CD4-positive, alpha-beta memory T cell (primary cell): ENCODE measurements at regions not wholly inside any gene's neighbourhood (a gene's known extent, or its start where the extent isn't known, plus 50 kb on each side); places are given as distances from the start of the nearest gene placed in this dataset.
A peak's percentile ranks its signal among the peaks of the same experiment; 100 is the strongest.

Experiments
- CTCF ChIA-PET: fragments of 350-600 bp; sonication (Branson Sonifier 250); formaldehyde crosslinking; loops from one replicate; lab custom pipeline; 2021; ENCODE audit warnings: inconsistent platforms; ENCODE audit not compliant: partially characterized antibody; lab: Charles Lee
- POLR2A ChIA-PET: fragments of 350-600 bp; sonication (Branson Sonifier 250); formaldehyde crosslinking; loops from one replicate; lab custom pipeline; 2021; ENCODE audit not compliant: partially characterized antibody; lab: Charles Lee
- DNase-seq, 5 donors: peaks; one replicate each; pipeline versions ENCODE4 v3.0.0 to v3.0.0-alpha.2; 2020 to 2022; ENCODE audit warnings: mixed read lengths in 1 of 5
- H3K27ac ChIP-seq: one replicate; pipeline ENCODE4 v1.7.0; 2013; ENCODE audit warnings: low read depth, low read length
- H3K27me3 ChIP-seq: 2 replicates; pipeline ENCODE4 v1.7.0; 2013; ENCODE audit warnings: mild to moderate bottlenecking, low read length, moderate library complexity; ENCODE audit not compliant: insufficient read depth
- H3K36me3 ChIP-seq: 2 replicates; pipeline ENCODE4 v1.7.0; 2013; ENCODE audit warnings: mild to moderate bottlenecking, low read length, moderate library complexity; ENCODE audit not compliant: insufficient read depth
- H3K4me1 ChIP-seq: 2 replicates; pipeline ENCODE4 v1.7.0; 2013; ENCODE audit warnings: mild to moderate bottlenecking, low read length, moderate library complexity; ENCODE audit not compliant: insufficient read depth
- H3K4me3 ChIP-seq, 2 donors: one replicate each; pipeline ENCODE4 v1.7.0; 2013; ENCODE audit warnings: low read length in 2 of 2, mild to moderate bottlenecking in 1 of 2
- H3K9me3 ChIP-seq, 2 donors: one replicate each; pipeline ENCODE4 v1.7.0; 2013; ENCODE audit warnings: low read length in 2 of 2, control low read depth in 1 of 2; ENCODE audit not compliant: control insufficient read depth in 1 of 2
- H3K27ac Mint-ChIP-seq, 7 donors: one replicate each; pipeline ENCODE4 v1.8.0; 2020 to 2021; ENCODE audit warnings: mixed read lengths in 7 of 7, mild to moderate bottlenecking in 6 of 7, inconsistent platforms in 3 of 7, moderate library complexity in 3 of 7
- H3K27me3 Mint-ChIP-seq, 2 donors: one replicate each; pipeline ENCODE4 v1.8.0; 2020 to 2021; ENCODE audit warnings: mixed read lengths in 2 of 2
- H3K36me3 Mint-ChIP-seq, 2 donors: one replicate each; pipeline ENCODE4 v1.8.0; 2020 to 2021; ENCODE audit warnings: mixed read lengths in 2 of 2, inconsistent platforms in 1 of 2, mild to moderate bottlenecking in 1 of 2
- H3K4me1 Mint-ChIP-seq, 4 donors: one replicate each; pipeline ENCODE4 v1.8.0; 2020 to 2021; ENCODE audit warnings: mixed read lengths in 4 of 4, mild to moderate bottlenecking in 1 of 4
- H3K4me3 Mint-ChIP-seq, 8 donors: one replicate each; pipeline ENCODE4 v1.8.0; 2020 to 2021; ENCODE audit warnings: mixed read lengths in 8 of 8, mild to moderate bottlenecking in 7 of 8, moderate library complexity in 6 of 8, inconsistent platforms in 3 of 8
- H3K9me3 Mint-ChIP-seq, 8 donors: one replicate each; pipeline ENCODE4 v1.8.0; 2020 to 2021; ENCODE audit warnings: mixed read lengths in 8 of 8, mild to moderate bottlenecking in 5 of 8, inconsistent platforms in 3 of 8, moderate library complexity in 1 of 8
- intact Hi-C: fragments of 100-400 bp; cut with micrococcal nuclease; formaldehyde crosslinking; loops from one replicate; pipeline ENCODE4 v1.15.1; 2023

DNA sequence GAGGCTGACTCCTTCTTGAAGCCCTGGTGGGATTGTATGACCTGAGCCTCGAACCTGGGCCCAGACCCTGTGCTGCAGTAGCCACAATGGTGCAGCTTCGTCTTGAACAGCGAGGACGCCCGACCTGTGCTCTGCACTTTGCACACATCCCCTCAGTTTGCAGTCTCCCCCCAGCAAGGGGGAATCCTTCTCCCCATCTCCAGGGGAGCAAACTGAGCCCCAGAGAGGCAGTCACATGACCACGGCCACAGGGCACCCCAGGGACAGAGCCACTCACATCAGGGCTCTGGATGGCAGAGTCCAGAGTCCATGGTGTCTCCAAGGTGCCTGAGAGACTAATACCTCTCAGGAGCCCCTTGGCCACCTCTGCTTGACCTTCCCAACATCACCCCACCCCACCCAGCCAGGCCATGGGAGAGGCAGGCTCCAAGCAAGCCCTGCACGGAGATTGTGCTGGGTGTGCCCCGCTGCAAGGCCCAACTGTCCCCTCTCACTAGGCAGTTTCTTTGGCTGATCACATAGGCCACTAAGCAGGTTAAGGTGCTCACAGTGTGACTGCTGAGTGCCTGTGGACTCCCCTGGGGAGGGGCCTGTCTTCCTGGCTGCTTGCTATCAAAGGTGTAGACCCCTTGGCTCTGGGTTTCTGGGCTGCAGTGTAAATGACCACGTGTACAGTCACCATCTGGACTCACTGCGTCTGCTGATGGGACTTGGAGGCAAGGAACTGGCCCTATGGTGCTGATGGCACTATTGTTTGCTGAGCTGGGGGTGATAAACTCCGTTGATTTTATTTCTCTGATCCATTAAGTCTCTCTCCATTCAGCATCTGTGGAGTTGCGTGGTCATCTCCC, 398.1 kb downstream of the MATN1 start:
- CTCF ChIA-PET = no interaction called here
- Histone ChIP-seq H3K4me1 (no peaks in the 10 kb centered on the region), H3K36me3 (no peaks in the 10 kb centered on the region), H3K27ac (no peak overlapping the region), H3K27me3 (no peaks in the 10 kb centered on the region), H3K9me3 (no peaks in the 10 kb centered on the region), H3K4me3 (no peak overlapping the region)
- peaks cover 15 to 16% of the 10 kb centered on the region in 2 donors for H3K27me3 Mint-ChIP-seq
- H3K27ac Mint-ChIP-seq = no peak overlapping the region
- no peak for DNase-seq
- POLR2A ChIA-PET = no interaction called here
- H3K4me1 Mint-ChIP-seq = no peaks in the 10 kb centered on the region
- H3K9me3 Mint-ChIP-seq = peaks cover 0 to 2% (median 0%) of the 10 kb centered on the region in 8 donors
- H3K4me3 Mint-ChIP-seq = no peak overlapping the region
- no peaks in the 10 kb centered on the region for H3K36me3 Mint-ChIP-seq
- intact Hi-C loops = no loop called here

DNA sequence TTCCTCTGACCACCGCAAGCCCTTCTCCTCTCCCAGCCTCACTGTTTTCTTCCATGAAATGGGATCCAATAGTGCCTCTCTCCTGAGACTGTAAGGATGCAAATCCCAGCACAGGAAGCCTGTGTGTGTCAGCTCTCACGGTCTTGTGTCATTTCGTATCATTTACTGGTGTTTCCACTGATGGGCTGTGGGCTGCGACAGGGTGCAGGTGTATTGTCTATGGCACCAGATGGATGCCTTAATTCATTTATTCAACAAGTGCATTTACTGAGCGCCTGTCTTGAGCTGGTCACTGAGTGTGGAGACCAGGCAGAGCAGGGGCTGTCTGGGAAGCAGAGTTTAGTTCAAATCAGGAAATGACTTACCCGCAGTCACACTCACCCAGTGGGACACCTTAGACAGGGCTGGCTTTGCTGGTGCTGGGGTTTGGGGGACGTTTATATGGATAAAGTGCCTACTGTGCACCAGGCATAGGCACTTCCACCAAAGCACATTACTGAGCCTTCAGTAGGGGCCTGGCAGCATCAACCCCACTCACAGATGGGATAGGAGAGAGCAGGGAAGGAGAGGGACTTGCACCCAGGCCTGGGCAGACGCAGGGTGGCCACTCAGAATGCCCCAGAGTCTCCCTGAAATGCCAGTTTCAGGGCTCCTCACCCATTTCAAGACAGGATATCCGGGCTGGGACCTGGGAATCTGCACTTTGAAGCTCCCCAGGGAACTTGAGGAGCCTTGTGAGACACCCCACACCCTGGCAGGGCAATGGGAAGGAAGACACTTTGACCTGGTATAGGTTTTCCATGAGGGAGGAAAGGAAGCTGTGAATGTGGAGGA, 398.9 kb downstream of the MATN1 start:
- Mint-ChIP-seq H3K27ac (no peak overlapping the region), H3K36me3 (no peaks in the 10 kb centered on the region), H3K27me3 (peaks cover 14 to 17% of the 10 kb centered on the region in 2 donors), H3K4me3 (no peak overlapping the region), H3K4me1 (no peaks in the 10 kb centered on the region), H3K9me3 (peaks cover 0 to 2% (median 0%) of the 10 kb centered on the region in 8 donors)
- Histone ChIP-seq H3K27ac (no peak overlapping the region), H3K27me3 (no peaks in the 10 kb centered on the region), H3K9me3 (no peaks in the 10 kb centered on the region), H3K4me1 (no peaks in the 10 kb centered on the region), H3K4me3 (no peak overlapping the region), H3K36me3 (no peaks in the 10 kb centered on the region)
- ChIA-PET POLR2A (no interaction called here), CTCF (no interaction called here)
- intact Hi-C loops = no loop called here
- no peak for DNase-seq

DNA sequence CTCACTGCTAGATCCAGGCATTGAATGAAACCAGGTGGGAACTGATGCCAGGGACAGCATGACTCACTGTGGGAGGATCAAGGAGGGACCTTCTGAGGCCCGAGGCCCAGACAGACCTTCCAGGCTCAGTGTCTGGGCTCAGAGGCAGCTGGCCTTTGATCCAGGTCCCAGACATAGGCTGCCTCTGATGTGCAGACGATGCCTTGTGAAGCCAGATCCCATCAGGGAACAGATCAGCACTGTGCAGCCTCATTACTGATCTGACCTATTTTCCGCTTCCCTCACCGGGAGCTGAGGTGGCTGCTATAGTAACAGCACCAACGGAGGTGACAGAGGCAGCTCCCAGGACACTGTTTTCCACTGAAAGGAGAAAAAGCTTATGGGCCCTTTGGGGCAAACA, 399.5 kb downstream of the MATN1 start:
- Mint-ChIP-seq H3K27me3 (peaks cover 15 to 17% of the 10 kb centered on the region in 2 donors), H3K4me1 (no peaks in the 10 kb centered on the region), H3K9me3 (peaks cover 0 to 2% (median 0%) of the 10 kb centered on the region in 8 donors), H3K36me3 (no peaks in the 10 kb centered on the region), H3K4me3 (no peak overlapping the region), H3K27ac (no peak overlapping the region)
- Histone ChIP-seq H3K27ac (no peak overlapping the region), H3K27me3 (no peaks in the 10 kb centered on the region), H3K36me3 (no peaks in the 10 kb centered on the region), H3K4me3 (no peak overlapping the region), H3K4me1 (no peaks in the 10 kb centered on the region), H3K9me3 (no peaks in the 10 kb centered on the region)
- ChIA-PET CTCF (no interaction called here), POLR2A (no interaction called here)
- DNase-seq = no peak
- intact Hi-C loops = no loop called here

DNA sequence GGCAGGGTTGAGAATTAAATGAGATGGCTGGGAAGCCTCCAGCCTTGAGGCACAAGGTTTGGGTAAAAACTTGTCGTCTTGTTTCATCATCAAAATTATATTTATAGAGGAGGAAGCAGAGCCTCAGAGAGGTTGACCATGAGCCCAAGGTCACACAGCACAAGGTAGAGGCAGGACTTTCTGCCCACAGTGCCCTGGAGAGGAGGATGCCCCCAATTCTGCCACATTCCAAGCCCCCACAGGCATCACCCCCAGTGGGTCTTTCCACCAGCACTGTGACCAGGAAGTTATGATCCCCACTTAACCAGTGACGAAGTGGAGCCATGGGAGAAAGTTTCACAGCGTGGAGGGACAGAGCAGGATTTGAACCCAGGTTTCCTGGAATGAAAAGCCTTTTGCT, 400.0 kb downstream of the MATN1 start:
- no peak overlapping the region for H3K4me3 Mint-ChIP-seq
- no peaks in the 10 kb centered on the region for H3K27me3 ChIP-seq
- H3K4me1 Mint-ChIP-seq = no peaks in the 10 kb centered on the region
- H3K4me1 ChIP-seq = no peaks in the 10 kb centered on the region
- no peak overlapping the region for H3K27ac Mint-ChIP-seq
- intact Hi-C loops = no loop called here
- peaks cover 15 to 18% of the 10 kb centered on the region in 2 donors for H3K27me3 Mint-ChIP-seq
- H3K4me3 ChIP-seq = no peak overlapping the region
- CTCF ChIA-PET = no interaction called here
- H3K36me3 ChIP-seq = no peaks in the 10 kb centered on the region
- no peaks in the 10 kb centered on the region for H3K9me3 ChIP-seq
- H3K27ac ChIP-seq = no peak overlapping the region
- no peaks in the 10 kb centered on the region for H3K36me3 Mint-ChIP-seq
- DNase-seq = no peak
- peaks cover 0 to 2% (median 0%) of the 10 kb centered on the region in 8 donors for H3K9me3 Mint-ChIP-seq
- POLR2A ChIA-PET = no interaction called here

DNA sequence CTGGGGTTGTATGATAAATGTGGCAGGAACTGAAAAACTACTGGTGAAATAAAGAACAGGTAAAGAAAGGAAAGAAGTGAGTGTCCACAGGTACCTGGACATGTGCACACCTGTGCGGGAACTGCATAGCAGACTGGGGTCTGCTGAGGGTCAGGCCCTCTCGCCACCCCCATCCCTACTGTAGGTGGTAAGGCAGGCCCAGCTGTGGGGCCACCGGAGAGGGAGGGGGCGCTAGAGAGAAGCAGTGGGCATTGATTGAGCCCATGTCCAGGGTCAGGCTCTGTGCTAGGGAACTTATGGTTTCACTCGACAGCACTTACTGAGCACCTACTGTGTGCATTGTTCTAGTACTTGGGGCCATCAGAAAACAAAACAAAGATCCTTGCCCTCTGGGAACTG, 400.5 kb downstream of the MATN1 start:
- no peaks in the 10 kb centered on the region for H3K4me1 ChIP-seq
- H3K27me3 ChIP-seq = no peaks in the 10 kb centered on the region
- DNase-seq = no peak
- H3K4me1 Mint-ChIP-seq = no peaks in the 10 kb centered on the region
- H3K36me3 ChIP-seq = no peaks in the 10 kb centered on the region
- ChIA-PET POLR2A (no interaction called here), CTCF (no interaction called here)
- no peak overlapping the region for H3K4me3 Mint-ChIP-seq
- no peak overlapping the region for H3K27ac ChIP-seq
- H3K36me3 Mint-ChIP-seq = no peaks in the 10 kb centered on the region
- no peak overlapping the region for H3K27ac Mint-ChIP-seq
- intact Hi-C loops = no loop called here
- H3K27me3 Mint-ChIP-seq = peaks cover 15 to 19% of the 10 kb centered on the region in 2 donors
- H3K9me3 Mint-ChIP-seq = peaks cover 0 to 2% (median 0%) of the 10 kb centered on the region in 8 donors
- H3K9me3 ChIP-seq = no peaks in the 10 kb centered on the region
- H3K4me3 ChIP-seq = no peak overlapping the region

DNA sequence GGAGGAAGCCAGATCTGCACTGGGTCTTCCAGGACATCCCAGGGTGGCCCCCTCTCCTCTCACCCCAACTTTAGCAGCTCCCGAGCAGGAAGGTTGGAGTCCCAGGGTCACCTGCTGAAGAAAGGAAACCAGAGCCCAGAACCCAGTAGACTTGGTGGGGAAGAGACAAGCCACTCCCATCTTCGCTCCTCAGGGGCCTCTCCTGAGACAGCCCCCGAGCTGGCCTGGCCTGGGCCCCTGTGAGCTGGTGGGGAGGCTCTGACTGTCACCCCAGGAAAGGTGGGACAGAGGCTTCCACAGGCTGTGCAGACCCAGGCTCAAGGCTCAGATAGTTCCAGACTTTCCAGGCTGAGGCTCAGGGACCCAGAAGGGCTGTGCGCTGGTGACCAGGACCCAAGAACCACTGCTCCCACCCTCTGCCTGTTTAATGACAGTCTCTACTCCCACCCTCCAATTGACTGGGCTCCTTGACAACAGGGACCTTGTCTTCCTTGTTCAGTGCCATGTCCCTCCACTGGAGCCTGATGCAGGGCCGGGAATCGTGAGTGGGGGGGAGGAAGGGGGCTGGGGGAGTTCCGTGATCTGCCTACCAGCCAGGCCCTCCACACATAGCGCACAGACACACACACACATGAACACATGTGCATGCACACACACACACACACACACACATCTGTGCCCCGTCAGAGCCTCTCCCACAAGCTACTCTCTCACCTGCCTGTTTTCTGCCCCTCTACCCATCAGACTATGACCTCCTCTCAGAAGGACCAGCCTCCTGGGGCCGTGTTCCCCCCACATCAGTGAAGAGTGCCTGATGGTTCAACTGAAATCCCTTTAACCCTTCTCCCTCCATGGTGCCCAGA, 401.2 kb downstream of the MATN1 start:
- H3K27ac ChIP-seq = no peak overlapping the region
- DNase-seq = peak in 1 of 5 donors; percentile 31
- no peaks in the 10 kb centered on the region for H3K9me3 ChIP-seq
- CTCF ChIA-PET = no interaction called here
- H3K36me3 ChIP-seq = no peaks in the 10 kb centered on the region
- no peaks in the 10 kb centered on the region for H3K4me1 Mint-ChIP-seq
- H3K27me3 Mint-ChIP-seq = peaks cover 14 to 19% of the 10 kb centered on the region in 2 donors
- H3K4me3 ChIP-seq = no peak overlapping the region
- H3K4me1 ChIP-seq = no peaks in the 10 kb centered on the region
- H3K27ac Mint-ChIP-seq = no peak overlapping the region
- H3K27me3 ChIP-seq = no peaks in the 10 kb centered on the region
- H3K36me3 Mint-ChIP-seq = no peaks in the 10 kb centered on the region
- H3K9me3 Mint-ChIP-seq = peaks cover 0 to 2% (median 0%) of the 10 kb centered on the region in 8 donors
- no peak overlapping the region for H3K4me3 Mint-ChIP-seq
- POLR2A ChIA-PET = no interaction called here
- intact Hi-C loops = no loop called here
